ENCODE measurements at regions not wholly inside any gene's neighbourhood (a gene's known extent, or its start where the extent isn't known, plus 50 kb on each side); places are given as distances from the start of the nearest gene placed in this dataset.

- H2AFZ ChIP-seq = no peak overlapping the region
- H3K9me2 ChIP-seq (ENCODE audit: insufficient read depth) = no peaks in the 10 kb centered on the region
- in situ Hi-C loops (cut with MboI) = no loop called here
- H3K36me3 ChIP-seq (ENCODE audit: low read depth) = no peaks in the 10 kb centered on the region
- H3K27ac ChIP-seq = no peak overlapping the region
- no peak for DNase-seq
- H4K20me1 ChIP-seq (ENCODE audit: insufficient read depth) = no peaks in the 10 kb centered on the region
- no peaks in the 10 kb centered on the region for H3K9me3 ChIP-seq (ENCODE audit: low read depth)
- no peaks in the 10 kb centered on the region for H3K79me2 ChIP-seq (ENCODE audit: insufficient read depth)
- WGBS, 2 experiments (ENCODE audit: low coverage in 1 of 2, low lambda C conversion rate in 2 of 2, missing lambda C conversion rate in 2 of 2) = 87 to 93% methylated on average over 6 of the region's 6 CpGs
- H3K9ac ChIP-seq = no peak overlapping the region
- no peak overlapping the region for H3K4me3 ChIP-seq
- H3K27me3 ChIP-seq (replicated peaks; ENCODE audit: insufficient read depth) = peaks cover 6% of the 10 kb centered on the region; the same call in 1 of the 2 replicates
- H3F3A ChIP-seq (ENCODE audit: insufficient read depth) = no peaks in the 10 kb centered on the region
- TF ChIP-seq EZH2phosphoT487 (IDR thresholded peaks at IDR 0.05; ENCODE audit: insufficient read depth, low read depth) (no peak), EZH2 (IDR thresholded peaks at IDR 0.05; ENCODE audit: insufficient read depth, poor library complexity, severe bottlenecking) (no peak)
- no peak overlapping the region for H3K4me2 ChIP-seq (ENCODE audit: unreplicated experiment)
- no peaks in the 10 kb centered on the region for H3K4me1 ChIP-seq (ENCODE audit: insufficient read depth)
Observed at GRCh38 chr6:1176567-1176966, 135.3 kb upstream of the FOXQ1 start.

GRCh38 chr6:1175877-1176276 lies 136.0 kb upstream of the FOXQ1 start:
- in situ Hi-C loops (cut with MboI) = no loop called here
- Histone ChIP-seq H3K4me1 (ENCODE audit: insufficient read depth) (no peaks in the 10 kb centered on the region), H3K4me2 (ENCODE audit: unreplicated experiment) (no peak overlapping the region), H3K9me2 (ENCODE audit: insufficient read depth) (no peaks in the 10 kb centered on the region), H3K9ac (no peak overlapping the region), H4K20me1 (ENCODE audit: insufficient read depth) (no peaks in the 10 kb centered on the region), H3F3A (ENCODE audit: insufficient read depth) (no peaks in the 10 kb centered on the region), H3K27ac (no peak overlapping the region), H3K36me3 (ENCODE audit: low read depth) (no peaks in the 10 kb centered on the region), H3K9me3 (ENCODE audit: low read depth) (no peaks in the 10 kb centered on the region), H3K27me3 (replicated peaks; ENCODE audit: insufficient read depth) (peaks cover 6% of the 10 kb centered on the region; the same call in 1 of the 2 replicates), H3K4me3 (no peak overlapping the region), H2AFZ (no peak overlapping the region), H3K79me2 (ENCODE audit: insufficient read depth) (no peaks in the 10 kb centered on the region)
- no peak for DNase-seq
- 72 to 88% methylated on average over 4 of the region's 4 CpGs for WGBS, 2 experiments (ENCODE audit: low coverage in 1 of 2, low lambda C conversion rate in 2 of 2, missing lambda C conversion rate in 2 of 2)
- TF ChIP-seq EZH2 (IDR thresholded peaks at IDR 0.05; ENCODE audit: insufficient read depth, poor library complexity, severe bottlenecking) (no peak), EZH2phosphoT487 (IDR thresholded peaks at IDR 0.05; ENCODE audit: insufficient read depth, low read depth) (no peak)

GRCh38 chr6:1170794-1171193 lies 141.1 kb upstream of the FOXQ1 start:
- no peak for DNase-seq

GRCh38 chr6:1164600-1164999 lies 147.3 kb upstream of the FOXQ1 start:
- Histone ChIP-seq H3K9ac (no peak overlapping the region), H3F3A (ENCODE audit: insufficient read depth) (no peaks in the 10 kb centered on the region), H3K4me2 (ENCODE audit: unreplicated experiment) (no peak overlapping the region), H3K79me2 (ENCODE audit: insufficient read depth) (no peaks in the 10 kb centered on the region), H3K4me1 (ENCODE audit: insufficient read depth) (no peaks in the 10 kb centered on the region), H4K20me1 (ENCODE audit: insufficient read depth) (no peaks in the 10 kb centered on the region), H3K9me3 (ENCODE audit: low read depth) (no peaks in the 10 kb centered on the region), H3K9me2 (ENCODE audit: insufficient read depth) (no peaks in the 10 kb centered on the region), H3K27me3 (replicated peaks; ENCODE audit: insufficient read depth) (no peaks in the 10 kb centered on the region; the same call in 1 of the 2 replicates), H3K27ac (no peak overlapping the region), H3K36me3 (ENCODE audit: low read depth) (no peaks in the 10 kb centered on the region), H3K4me3 (no peak overlapping the region), H2AFZ (no peak overlapping the region)
- in situ Hi-C loops (cut with MboI) = no loop called here
- 56 to 61% methylated on average over 5 of the region's 5 CpGs for WGBS, 2 experiments (ENCODE audit: low coverage in 1 of 2, low lambda C conversion rate in 2 of 2, missing lambda C conversion rate in 2 of 2)
- DNase-seq = no peak
- TF ChIP-seq EZH2phosphoT487 (IDR thresholded peaks at IDR 0.05; ENCODE audit: insufficient read depth, low read depth) (no peak), EZH2 (IDR thresholded peaks at IDR 0.05; ENCODE audit: insufficient read depth, poor library complexity, severe bottlenecking) (no peak)

More at GRCh38 chr6:1170794-1171193, 141.1 kb upstream of the FOXQ1 start:
- Histone ChIP-seq H2AFZ (no peak overlapping the region), H3K9me2 (ENCODE audit: insufficient read depth) (no peaks in the 10 kb centered on the region), H3K27ac (no peak overlapping the region), H3K36me3 (ENCODE audit: low read depth) (no peaks in the 10 kb centered on the region), H4K20me1 (ENCODE audit: insufficient read depth) (no peaks in the 10 kb centered on the region), H3K9ac (no peak overlapping the region), H3K9me3 (ENCODE audit: low read depth) (no peaks in the 10 kb centered on the region), H3K4me3 (no peak overlapping the region), H3K4me2 (ENCODE audit: unreplicated experiment) (no peak overlapping the region), H3F3A (ENCODE audit: insufficient read depth) (no peaks in the 10 kb centered on the region), H3K4me1 (ENCODE audit: insufficient read depth) (no peaks in the 10 kb centered on the region), H3K27me3 (replicated peaks; ENCODE audit: insufficient read depth) (no peaks in the 10 kb centered on the region), H3K79me2 (ENCODE audit: insufficient read depth) (no peaks in the 10 kb centered on the region)
- TF ChIP-seq EZH2 (IDR thresholded peaks at IDR 0.05; ENCODE audit: insufficient read depth, poor library complexity, severe bottlenecking) (no peak), EZH2phosphoT487 (IDR thresholded peaks at IDR 0.05; ENCODE audit: insufficient read depth, low read depth) (no peak)
- in situ Hi-C loops (cut with MboI) = no loop called here
- 45 to 49% methylated on average over 8 of the region's 8 CpGs for WGBS, 2 experiments (ENCODE audit: low coverage in 1 of 2, low lambda C conversion rate in 2 of 2, missing lambda C conversion rate in 2 of 2)

- Histone ChIP-seq H2AFZ (no peak overlapping the region), H3K9ac (no peak overlapping the region), H3F3A (ENCODE audit: insufficient read depth) (no peaks in the 10 kb centered on the region), H3K4me3 (no peak overlapping the region), H3K79me2 (ENCODE audit: insufficient read depth) (no peaks in the 10 kb centered on the region), H3K36me3 (ENCODE audit: low read depth) (no peaks in the 10 kb centered on the region), H3K27me3 (replicated peaks; ENCODE audit: insufficient read depth) (no peaks in the 10 kb centered on the region; the same call in 1 of the 2 replicates), H3K9me2 (ENCODE audit: insufficient read depth) (no peaks in the 10 kb centered on the region), H4K20me1 (ENCODE audit: insufficient read depth) (no peaks in the 10 kb centered on the region), H3K4me2 (ENCODE audit: unreplicated experiment) (no peak overlapping the region), H3K27ac (no peak overlapping the region), H3K9me3 (ENCODE audit: low read depth) (no peaks in the 10 kb centered on the region), H3K4me1 (ENCODE audit: insufficient read depth) (no peaks in the 10 kb centered on the region)
- 78 to 83% methylated on average over 5 of the region's 5 CpGs for WGBS, 2 experiments (ENCODE audit: low coverage in 1 of 2, low lambda C conversion rate in 2 of 2, missing lambda C conversion rate in 2 of 2)
- in situ Hi-C loops (cut with MboI) = no loop called here
- no peak for DNase-seq
- no peak for TF ChIP-seq EZH2 (IDR thresholded peaks at IDR 0.05; ENCODE audit: insufficient read depth, poor library complexity, severe bottlenecking)
- TF ChIP-seq EZH2phosphoT487 (IDR thresholded peaks at IDR 0.05; ENCODE audit: insufficient read depth, low read depth) = no peak
Observed at GRCh38 chr6:1163501-1163900, 148.4 kb upstream of the FOXQ1 start.

Measured in GM23248 (cell line).